Lung (tissue), 11 donors: ENCODE measurements at regions not wholly inside any gene's neighbourhood (a gene's known extent, or its start where the extent isn't known, plus 50 kb on each side); places are given as distances from the start of the nearest gene placed in this dataset.
A peak's percentile ranks its signal among the peaks of the same experiment; 100 is the strongest.

Experiments used
- ATAC-seq: fragments of 200-7000 bp; cut with Tn5 transposase; one replicate; pipeline ENCODE4 v1.9.1; 2020; ENCODE audit warnings: moderate number of reproducible peaks; ENCODE audit not compliant: insufficient read depth, low FRiP score
- DNase-seq, 3 donors: peaks; one replicate each; pipeline ENCODE4 v3.0.0-alpha.2; 2013 to 2017
- H3K27ac ChIP-seq, 2 donors: one replicate each; pipeline ENCODE4 v1.5.1; 2013; ENCODE audit warnings: mild to moderate bottlenecking in 2 of 2, moderate library complexity in 2 of 2, control low read depth in 1 of 2, inconsistent platforms in 1 of 2, low read depth in 1 of 2, low read length in 1 of 2
- H3K27me3 ChIP-seq, 3 donors: one replicate each; pipeline ENCODE4 v1.5.1; 2013; ENCODE audit warnings: low read length in 2 of 3; ENCODE audit not compliant: control insufficient read depth in 3 of 3, insufficient read depth in 3 of 3
- H3K36me3 ChIP-seq, 4 donors: one replicate each; pipeline ENCODE4 v1.5.1; 2013; ENCODE audit warnings: low read length in 4 of 4, mild to moderate bottlenecking in 1 of 4, moderate library complexity in 1 of 4; ENCODE audit not compliant: control insufficient read depth in 4 of 4, insufficient read depth in 4 of 4
- H3K4me1 ChIP-seq, 5 donors: one replicate each; pipeline ENCODE4 v1.5.1; 2013; ENCODE audit warnings: low read length in 5 of 5, mild to moderate bottlenecking in 2 of 5, moderate library complexity in 1 of 5; ENCODE audit not compliant: control insufficient read depth in 5 of 5, insufficient read depth in 5 of 5
- H3K4me3 ChIP-seq: one replicate; pipeline ENCODE4 v1.5.1; 2013; ENCODE audit warnings: mild to moderate bottlenecking, control low read depth, moderate library complexity
- H3K9ac ChIP-seq, 2 donors: one replicate each; pipeline ENCODE4 v1.5.1; 2013; ENCODE audit warnings: low read length in 2 of 2, control low read depth in 1 of 2; ENCODE audit not compliant: insufficient read depth in 1 of 2
- H3K9me3 ChIP-seq, 4 donors: one replicate each; pipeline ENCODE4 v1.5.1; 2013; ENCODE audit warnings: low read length in 3 of 4, mild to moderate bottlenecking in 1 of 4, moderate library complexity in 1 of 4; ENCODE audit not compliant: control insufficient read depth in 4 of 4, insufficient read depth in 3 of 4
- CTCF ChIP-seq: IDR thresholded peaks from 2 replicates; pipeline ENCODE4 v1.5.1; 2012; ENCODE audit warnings: mild to moderate bottlenecking; ENCODE audit errors: control extremely low read depth, extremely low read depth
- WGBS, 2 donors: extraction: QIAGEN DNeasy Blood & Tissue Kit; methylation state at CpG; one replicate each; pipeline ENCODE4 v1.1.7; 2013; 5-methylcytosine and 5-hydroxymethylcytosine counted together
- donor health status: control.
- donor health status: control.
- donor health status: Bipolar disorder and iron deficiency.
- donor health status: healthy.
- donor health status: DM: yes; HTN: yes; CAD: no.

- ATAC-seq (no peak), DNase-seq (peak in 1 of 3 donors; percentile 8)
- WGBS, 2 donors, result 15 to 36% methylated on average over 2 of the region's 2 CpGs
- H3K9ac ChIP-seq, result no peak overlapping the region
- no peak overlapping the region for H3K4me3 ChIP-seq
- no peak overlapping the region for H3K27ac ChIP-seq
- peaks cover 0 to 12% (median 0%) of the 10 kb centered on the region in 5 donors for H3K4me1 ChIP-seq
- no peak for TF ChIP-seq CTCF
- no peaks in the 10 kb centered on the region for H3K9me3 ChIP-seq
- H3K27me3 ChIP-seq, result no peaks in the 10 kb centered on the region
- H3K36me3 ChIP-seq, result no peaks in the 10 kb centered on the region
Observed at GRCh38 chr13:71046360-71047079, 820.5 kb downstream of the DACH1 start.

- Histone ChIP-seq H3K27me3 (no peaks in the 10 kb centered on the region), H3K9me3 (no peaks in the 10 kb centered on the region), H3K4me1 (peaks cover 0 to 12% (median 0%) of the 10 kb centered on the region in 5 donors), H3K9ac (no peak overlapping the region), H3K36me3 (no peaks in the 10 kb centered on the region), H3K27ac (no peak overlapping the region), H3K4me3 (no peak overlapping the region)
- DNase-seq (peak in 1 of 3 donors; percentile 27), ATAC-seq (no peak)
- TF ChIP-seq CTCF, result no peak
Observed at GRCh38 chr13:71045101-71045500, 821.9 kb downstream of the DACH1 start.

- Histone ChIP-seq H3K36me3 (no peaks in the 10 kb centered on the region), H3K9ac (no peak overlapping the region), H3K9me3 (no peaks in the 10 kb centered on the region), H3K27ac (no peak overlapping the region), H3K4me3 (no peak overlapping the region), H3K4me1 (peaks cover 0 to 3% (median 0%) of the 10 kb centered on the region in 5 donors), H3K27me3 (no peaks in the 10 kb centered on the region)
- no peak for ATAC-seq
- TF ChIP-seq CTCF, result no peak
- no peak for DNase-seq
Observed at GRCh38 chr13:71039440-71039839, 827.6 kb downstream of the DACH1 start.

GRCh38 chr13:71034018-71034417 is 833.0 kb downstream of the DACH1 start:
- 89 to 94% methylated on average over 4 of the region's 4 CpGs for WGBS, 2 donors
- TF ChIP-seq CTCF, result no peak
- H3K36me3 ChIP-seq, result no peaks in the 10 kb centered on the region
- no peak overlapping the region for H3K27ac ChIP-seq
- no peaks in the 10 kb centered on the region for H3K27me3 ChIP-seq
- no peak for DNase-seq
- H3K4me1 ChIP-seq, result no peaks in the 10 kb centered on the region
- H3K9me3 ChIP-seq, result peaks cover 0 to 7% (median 5%) of the 10 kb centered on the region in 4 donors
- H3K9ac ChIP-seq, result no peak overlapping the region
- no peak for ATAC-seq
- H3K4me3 ChIP-seq, result no peak overlapping the region
